Tibial nerve (tissue), 4 donors: ENCODE measurements at regions not wholly inside any gene's neighbourhood (a gene's known extent, or its start where the extent isn't known, plus 50 kb on each side); places are given as distances from the start of the nearest gene placed in this dataset.

Source experiments
- EP300 ChIP-seq, 2 donors: sonication (generic); formaldehyde crosslinking; IDR thresholded peaks; one replicate each; pipeline ENCODE4 v1.6.1; 2017; ENCODE audit warnings: antibody characterized with exemption in 2 of 2, mild to moderate bottlenecking in 1 of 2
- TF ChIP-seq, protein P1 (sequence below), 5 experiments: fragments of 200-600 bp in 3 of 5; fragments of 450-650 bp in 2 of 5; sonication (generic) in 3 of 5; IDR thresholded peaks; one replicate each; pipeline ENCODE4 v1.5.1; 2016 to 2019; ENCODE audit warnings: antibody characterized with exemption in 5 of 5, mild to moderate bottlenecking in 3 of 5, moderate library complexity in 2 of 5

DNA sequence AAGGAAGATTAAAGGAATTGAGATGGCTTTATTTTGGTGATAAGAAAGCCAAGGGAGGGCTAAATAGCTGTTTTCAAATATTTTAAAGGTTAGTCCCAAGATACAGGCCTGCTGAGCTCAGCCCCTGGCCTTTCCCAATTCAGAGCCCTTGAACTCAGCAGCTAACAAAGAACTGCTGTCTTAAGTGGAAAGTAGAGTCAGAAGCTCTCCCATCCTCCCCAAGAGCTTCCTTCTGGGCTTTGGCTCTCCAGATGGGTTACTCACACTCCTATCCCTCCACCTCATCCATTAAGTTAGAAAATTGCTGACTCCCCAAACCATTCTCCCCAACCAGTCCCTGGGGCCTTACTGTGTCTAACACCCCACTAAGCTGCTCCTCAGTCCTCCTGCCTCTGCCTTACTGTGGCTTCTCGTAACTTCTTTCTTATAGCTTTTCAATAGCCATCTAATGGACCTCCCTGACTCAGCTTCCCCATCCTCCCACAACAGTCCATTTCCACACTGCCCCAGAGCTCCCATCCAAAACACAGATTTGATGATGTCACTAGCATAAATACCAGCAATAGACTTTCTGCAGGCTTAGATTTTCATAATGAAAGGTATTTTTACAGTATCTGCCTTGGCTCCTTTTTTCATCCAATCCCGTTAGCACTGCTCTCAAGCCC is 239.1 kb downstream of the ENC1 start:
- TF ChIP-seq, protein P1, sequence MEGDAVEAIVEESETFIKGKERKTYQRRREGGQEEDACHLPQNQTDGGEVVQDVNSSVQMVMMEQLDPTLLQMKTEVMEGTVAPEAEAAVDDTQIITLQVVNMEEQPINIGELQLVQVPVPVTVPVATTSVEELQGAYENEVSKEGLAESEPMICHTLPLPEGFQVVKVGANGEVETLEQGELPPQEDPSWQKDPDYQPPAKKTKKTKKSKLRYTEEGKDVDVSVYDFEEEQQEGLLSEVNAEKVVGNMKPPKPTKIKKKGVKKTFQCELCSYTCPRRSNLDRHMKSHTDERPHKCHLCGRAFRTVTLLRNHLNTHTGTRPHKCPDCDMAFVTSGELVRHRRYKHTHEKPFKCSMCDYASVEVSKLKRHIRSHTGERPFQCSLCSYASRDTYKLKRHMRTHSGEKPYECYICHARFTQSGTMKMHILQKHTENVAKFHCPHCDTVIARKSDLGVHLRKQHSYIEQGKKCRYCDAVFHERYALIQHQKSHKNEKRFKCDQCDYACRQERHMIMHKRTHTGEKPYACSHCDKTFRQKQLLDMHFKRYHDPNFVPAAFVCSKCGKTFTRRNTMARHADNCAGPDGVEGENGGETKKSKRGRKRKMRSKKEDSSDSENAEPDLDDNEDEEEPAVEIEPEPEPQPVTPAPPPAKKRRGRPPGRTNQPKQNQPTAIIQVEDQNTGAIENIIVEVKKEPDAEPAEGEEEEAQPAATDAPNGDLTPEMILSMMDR (IDR thresholded peaks at IDR 0.05): no peak
- no peak for TF ChIP-seq EP300 (IDR thresholded peaks at IDR 0.05)
